CD4-positive, alpha-beta T cell treated with Interleukin-15 for 4 hours (primary cell): ENCODE measurements at regions not wholly inside any gene's neighbourhood (a gene's known extent, or its start where the extent isn't known, plus 50 kb on each side); places are given as distances from the start of the nearest gene placed in this dataset.

Experiments
- DNase-seq: peaks from one replicate; pipeline ENCODE4 v3.0.0-alpha.2; 2020; ENCODE audit warnings: low spot score

DNA sequence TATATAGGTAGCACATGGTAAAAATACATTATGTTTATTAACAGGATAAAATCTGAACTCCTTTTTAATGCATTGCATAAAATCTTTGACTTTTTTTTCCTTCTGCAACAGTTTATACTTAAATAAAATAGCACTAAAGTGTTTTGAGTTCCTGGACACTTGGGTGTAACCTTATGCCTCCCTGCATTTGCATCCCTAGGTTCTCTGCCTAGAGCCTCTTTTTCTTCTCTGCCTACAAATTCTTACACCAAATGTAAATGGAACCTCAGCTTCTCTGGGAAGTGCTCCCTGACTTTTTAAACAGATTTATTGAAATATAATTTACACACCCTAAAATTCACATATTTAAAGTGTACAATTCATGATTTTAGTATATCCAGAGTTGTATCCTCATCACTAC, 1017.6 kb downstream of the CNTNAP5 start:
- no peak for DNase-seq

DNA sequence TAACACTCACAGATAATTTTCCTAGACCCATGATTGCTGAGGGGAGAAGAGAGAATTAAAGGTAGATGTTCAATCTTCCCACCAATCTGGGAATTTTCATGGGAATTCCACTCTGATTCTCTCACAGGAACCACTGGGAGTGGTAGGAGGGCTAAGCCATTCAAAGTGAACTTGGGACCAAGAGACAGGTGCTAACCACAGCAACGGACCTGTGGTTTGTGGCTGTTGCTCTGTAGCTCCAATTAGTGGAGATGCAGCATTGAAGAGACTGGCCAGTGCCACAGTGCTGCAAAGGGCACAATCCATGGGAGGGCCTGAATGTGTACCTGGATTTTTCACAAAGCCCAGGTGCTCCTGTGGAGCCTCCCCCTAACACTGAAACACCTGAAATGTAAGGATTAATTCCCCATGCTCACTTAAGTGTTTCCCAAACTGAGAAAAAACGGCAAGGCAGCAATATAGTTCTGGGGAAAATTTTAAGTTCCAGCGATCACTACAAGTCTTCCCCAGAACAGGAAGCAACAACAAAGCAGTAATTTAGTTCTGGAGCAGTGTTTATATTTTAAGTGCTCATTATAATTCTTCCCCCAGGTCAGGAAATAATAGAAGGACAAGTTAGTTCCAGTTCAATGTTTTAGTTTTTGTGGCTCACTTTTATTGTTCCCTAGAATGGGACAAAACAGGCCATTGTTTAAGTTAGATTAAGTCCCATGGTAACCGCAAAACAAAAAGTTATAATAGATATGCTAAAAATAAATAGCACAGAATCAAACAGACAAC, 1045.8 kb downstream of the CNTNAP5 start:
- no peak for DNase-seq

DNA sequence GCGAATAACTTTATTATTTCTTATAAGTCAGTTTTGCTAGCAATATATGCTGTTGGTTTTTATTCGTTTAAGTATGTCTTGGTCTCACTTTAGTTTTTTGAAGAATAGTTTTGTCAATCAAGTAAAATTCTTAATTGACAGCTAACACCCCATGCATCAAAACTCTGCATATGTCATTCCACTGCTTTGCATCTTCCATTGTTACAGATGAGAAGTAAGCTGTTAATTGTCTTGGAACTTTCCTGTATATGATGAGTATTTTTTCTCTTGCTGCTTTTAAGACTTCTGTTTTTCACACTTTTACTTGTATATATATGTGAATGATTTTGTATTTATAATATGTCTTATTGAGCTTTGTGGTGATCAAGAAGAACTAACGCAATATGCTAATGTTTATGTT, 1048.4 kb downstream of the CNTNAP5 start:
- no peak for DNase-seq

DNA sequence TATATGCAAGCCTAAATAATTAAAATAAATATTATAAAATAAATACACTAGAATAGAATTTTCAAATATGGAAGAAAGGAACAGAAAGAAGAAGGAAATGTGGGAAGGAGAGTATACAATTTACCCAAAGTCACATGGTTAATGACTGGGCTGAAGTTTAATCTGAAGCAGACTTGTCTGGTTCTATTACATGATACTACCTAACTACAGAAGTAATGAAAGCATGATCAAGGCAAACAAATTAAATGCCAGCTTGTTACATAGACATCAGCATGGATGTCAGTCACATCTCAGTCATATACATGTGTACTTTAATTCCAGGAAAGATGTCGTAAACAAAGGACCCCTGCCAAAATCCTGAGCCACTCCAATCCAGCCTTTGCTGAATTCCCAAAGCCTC, 1060.8 kb downstream of the CNTNAP5 start:
- no peak for DNase-seq

DNA sequence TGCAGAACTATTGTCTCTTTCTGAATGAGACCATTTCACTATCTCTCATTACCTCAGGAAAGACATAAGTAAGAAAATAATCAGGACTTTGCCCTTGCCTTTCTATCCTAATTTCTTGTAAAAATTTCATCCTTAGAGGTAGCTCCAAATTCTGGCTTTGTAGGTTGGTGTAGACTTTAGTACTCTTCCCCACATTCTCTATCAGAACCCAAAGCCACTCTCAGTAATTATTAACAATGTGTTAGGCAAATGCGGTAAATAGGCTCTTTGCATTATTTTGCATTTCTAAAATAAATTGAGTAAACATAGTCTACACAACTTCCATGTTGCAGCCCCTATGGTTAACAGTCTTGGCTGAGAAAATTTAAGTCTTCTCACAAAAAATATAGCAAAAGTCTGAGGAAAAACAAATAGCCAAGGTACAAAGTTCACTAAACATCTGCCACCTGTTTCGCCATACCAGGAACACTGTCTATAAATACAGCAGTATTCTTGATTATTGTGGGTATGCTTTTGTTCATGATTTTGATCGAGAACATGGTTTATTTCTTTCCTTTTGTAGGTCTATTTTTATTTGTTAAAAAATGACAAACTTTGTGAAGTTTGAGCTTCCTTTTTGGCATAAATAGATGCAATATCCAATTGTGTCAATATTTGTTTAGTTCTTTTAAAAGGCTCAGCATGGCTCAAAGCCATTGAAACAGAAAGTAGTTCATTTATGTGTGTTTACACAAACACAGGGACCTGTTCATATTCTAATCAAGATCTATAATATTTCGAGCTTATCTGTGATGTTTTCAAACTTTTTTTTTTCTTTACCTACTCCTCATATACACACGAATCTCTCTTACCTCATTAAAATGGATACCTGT, 1061.5 kb downstream of the CNTNAP5 start:
- DNase-seq = no peak

DNA sequence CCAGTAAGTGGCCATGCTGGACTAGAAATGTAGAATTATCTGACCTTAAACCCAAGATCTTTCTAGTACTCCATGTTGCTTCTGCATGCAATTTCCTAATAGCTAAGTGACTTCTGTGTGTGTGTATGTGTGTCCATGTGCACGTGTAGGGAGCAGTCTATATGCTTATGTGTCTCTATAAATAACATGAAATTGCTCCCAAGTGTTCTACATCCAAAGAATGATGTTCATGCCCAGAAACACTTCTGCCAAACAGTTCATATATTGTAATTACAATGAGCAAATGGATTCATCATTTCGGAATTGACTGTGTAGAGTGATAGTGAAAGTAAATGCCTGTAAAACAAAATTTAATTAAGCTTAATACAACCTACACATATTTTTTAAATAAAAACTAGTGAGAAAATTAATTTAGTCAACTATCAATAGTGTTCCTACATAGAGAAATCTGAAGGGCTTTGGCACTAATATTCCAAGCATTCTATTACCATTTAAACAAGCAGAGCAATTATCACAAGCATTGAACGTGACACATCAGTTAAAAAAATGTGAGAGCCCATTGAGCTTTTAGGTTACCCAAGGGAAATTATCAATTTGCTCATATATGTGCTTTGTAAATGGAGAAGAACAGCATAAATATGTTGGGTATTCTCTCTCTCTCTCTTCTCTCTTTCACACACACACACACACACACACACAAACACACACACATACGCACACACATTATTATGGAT, 1067.4 kb downstream of the CNTNAP5 start:
- DNase-seq = no peak

DNA sequence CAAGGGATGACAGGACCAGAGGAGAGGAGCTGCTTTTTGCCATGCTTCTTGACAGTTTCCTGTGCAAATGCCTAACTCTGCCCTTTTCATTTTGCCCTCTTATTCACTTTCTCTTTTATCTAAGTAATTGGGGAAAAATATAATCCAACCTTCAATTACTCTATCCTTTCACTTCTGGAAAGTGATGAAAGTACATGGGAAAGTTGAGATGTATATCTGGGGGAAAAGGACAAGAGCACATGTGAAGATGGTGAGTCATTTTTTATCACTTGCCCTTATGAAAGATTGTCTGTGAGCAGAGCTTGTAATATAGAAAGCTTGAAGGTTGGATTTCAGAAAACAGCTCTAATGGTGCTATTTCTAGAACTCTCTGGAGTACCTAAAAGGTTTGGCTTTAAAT, 1070.7 kb downstream of the CNTNAP5 start:
- no peak for DNase-seq

DNA sequence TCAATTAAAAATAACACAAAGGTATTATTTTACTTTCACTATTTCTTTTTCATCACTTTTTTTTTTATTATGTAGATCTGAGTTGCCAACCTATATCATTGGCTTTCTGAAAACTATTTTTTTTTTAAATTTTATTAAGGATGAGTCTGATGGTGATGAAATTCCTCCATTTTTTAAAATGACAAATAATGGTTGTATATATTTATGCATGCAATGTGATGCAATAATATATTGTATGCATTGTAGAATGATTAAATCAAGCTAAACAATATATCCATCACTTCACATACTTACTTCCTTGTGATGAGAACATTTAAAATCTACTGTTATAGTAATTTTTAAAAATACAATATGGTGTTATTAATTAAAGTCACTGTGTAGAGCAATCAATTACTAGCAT, 1081.6 kb downstream of the CNTNAP5 start:
- DNase-seq = no peak

DNA sequence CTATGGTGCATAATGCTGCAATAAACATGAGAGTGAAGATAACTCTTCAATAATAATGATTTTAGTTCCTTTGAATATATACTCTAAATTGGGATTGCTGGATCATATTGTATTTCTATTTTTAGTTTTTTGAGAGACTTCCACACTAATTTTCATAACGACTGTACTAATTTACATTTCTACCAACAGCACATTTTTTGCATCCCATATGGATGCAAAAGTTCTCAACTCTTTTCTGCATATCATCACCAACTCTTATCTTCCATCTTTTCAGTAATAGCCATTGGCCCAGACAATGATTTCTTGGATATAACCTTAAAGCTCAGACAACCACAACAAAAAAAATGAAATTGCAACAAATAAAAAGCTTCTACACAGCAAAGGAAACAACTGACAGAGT, 1082.4 kb downstream of the CNTNAP5 start:
- no peak for DNase-seq

DNA sequence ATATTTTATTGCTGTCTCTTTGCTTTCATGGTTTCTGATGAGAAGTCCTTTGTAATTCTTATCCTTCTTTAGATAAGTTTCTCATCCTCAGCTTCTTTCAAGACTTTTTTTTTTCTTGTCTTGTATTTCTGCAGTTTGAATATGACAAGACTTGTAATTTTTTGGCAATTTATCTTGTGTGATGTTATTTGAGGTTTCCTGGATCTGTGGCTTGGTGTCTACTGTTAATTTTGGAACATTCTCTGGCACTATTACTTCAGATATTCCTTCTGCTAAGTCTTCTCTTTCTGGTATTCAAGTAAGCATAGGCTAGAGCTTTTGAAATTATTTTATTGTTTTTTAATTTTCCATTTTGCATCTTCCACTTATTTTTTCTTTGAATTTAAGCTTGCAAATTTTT, 1083.2 kb downstream of the CNTNAP5 start:
- no peak for DNase-seq

DNA sequence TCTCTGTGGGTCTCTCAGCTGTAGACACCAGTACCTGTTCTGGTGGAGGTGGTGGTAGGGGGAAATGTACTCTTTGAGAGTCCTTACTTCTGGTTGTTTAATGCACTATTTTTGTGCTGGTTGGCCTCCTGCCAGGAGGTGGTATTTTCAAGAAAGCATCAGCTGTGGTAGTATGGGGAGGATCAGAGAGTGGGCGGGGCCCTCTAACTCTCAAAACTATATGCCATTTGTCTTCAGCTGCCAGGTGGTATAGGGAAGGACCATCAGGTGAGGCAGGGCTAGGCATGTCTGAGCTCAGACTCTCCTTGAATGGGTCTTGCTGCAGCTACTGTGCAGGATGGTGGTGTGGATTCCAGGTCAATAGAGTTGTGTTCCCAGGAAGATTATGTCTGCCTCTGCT, 1100.8 kb downstream of the CNTNAP5 start:
- DNase-seq = no peak

DNA sequence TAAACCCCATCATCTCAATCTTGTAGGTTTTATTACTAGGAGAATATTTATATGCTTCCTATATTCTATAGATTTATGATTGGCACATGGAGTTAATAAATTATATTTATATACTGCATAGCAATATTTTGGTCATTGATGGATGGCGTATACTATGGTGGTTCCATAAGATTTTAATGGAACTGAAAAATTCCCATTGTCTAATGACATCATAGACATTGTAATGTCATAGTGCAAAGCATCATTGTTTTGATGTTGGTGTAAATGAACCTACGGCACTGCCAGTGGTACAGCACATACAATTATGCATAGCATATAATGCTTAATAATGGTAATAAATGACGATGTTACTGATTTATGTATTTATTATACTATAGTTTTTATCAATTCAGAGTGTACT, 1135.9 kb downstream of the CNTNAP5 start:
- no peak for DNase-seq

DNA sequence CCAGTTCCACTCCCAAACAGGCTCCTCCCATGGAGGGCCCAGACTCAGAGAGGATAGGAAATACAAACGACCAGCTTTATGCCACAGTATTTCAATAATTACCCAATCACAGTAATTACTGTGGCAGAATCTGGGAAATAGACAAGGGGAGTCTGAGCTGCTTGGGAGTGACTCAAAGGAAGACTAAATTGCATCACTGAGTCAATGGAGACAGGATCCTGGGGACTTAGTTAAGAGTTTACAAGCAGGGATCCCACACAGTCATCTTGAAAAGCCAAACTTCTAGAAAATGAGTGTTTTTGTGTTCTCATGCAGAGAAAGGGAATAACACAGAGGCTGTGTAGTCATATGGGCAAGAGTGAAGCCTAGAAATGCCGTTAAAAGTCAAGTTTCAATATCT, 1142.1 kb downstream of the CNTNAP5 start:
- no peak for DNase-seq

DNA sequence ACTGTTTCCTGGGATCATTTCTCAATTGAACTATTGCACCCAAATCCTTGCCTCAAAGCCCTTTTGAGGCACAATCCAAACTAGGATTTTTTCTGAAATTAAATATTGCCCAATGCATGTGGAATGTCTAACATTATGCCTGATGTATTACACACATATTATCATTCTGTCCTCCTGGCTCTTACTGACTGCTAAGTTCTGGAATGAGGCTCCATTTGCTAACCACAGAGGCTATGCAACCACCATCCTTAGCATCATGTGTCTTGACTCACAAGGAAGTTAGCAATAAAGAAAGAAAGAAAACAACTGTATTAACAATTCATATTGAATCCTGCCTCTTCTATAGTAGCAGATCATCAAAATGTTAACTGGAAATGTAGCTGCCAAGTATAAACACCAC, 1142.7 kb downstream of the CNTNAP5 start:
- no peak for DNase-seq

DNA sequence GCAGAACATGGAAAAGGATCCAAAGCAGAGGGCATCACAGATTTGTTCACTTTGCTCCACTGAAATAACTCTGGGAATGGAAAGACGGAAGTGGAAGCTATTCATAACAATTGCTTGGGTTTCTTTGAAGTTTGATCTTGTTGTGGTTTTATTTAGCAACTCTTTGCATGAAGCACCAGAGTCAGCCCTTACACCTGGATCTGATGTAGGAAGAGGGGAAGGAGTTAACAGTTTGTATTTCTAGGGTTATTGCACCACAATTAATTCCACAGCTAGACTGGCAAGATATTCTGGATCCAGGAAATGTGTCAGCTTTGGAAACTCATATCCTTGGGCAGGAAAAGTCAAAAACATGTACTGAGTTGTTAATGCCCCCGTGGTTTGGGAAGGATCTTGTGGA, 1143.4 kb downstream of the CNTNAP5 start:
- no peak for DNase-seq

DNA sequence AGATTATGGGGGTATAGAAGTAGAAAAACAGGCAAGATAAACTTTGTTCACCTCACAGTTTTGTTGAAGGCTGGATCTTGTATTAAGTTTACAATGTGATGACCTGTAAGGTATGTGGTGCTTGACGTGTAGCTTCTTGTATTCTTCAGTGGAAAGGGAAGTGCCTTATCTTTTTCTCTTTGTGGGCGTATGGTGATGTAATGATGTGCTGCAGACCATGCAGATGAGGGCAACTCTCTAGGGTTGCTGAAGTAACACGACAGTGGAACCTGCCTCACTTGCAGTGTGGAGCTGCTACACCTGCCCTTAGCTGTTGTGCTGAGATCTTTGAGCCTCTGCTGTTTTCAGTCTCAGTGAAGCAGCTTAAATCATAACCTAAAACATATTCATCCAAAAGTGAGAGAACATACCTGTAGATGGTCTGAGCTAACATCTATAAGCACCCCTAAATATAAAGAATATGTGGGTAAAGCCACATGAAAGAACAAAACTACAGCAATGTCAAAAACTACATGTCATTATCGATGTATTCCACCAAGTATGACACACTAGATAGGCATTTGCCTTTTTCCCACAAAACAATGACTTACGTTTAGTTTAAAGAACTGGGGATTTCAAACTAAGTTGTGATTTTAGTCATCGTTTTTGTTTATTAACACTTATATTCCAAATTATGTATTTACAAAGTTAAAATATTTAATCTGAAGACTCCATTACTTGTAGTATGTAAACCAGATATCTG, 1144.1 kb downstream of the CNTNAP5 start:
- DNase-seq = no peak

DNA sequence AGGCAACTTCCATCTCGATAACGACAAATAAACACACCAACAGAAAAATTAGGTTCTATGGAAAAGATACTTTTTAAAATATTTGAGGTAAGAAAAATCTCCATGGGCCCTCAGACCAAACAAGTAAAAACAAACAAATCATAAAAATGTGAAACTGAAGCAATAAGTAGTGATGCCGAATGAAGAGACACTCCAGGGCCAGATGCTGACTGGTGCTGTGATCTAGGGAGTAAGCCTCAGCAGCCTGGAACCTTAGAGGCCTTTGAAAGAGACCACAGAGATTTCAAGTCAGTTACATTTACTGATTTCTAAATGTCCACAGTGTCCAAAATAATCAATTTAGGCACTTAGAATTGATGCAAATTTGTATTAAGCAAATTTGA, 1144.7 kb downstream of the CNTNAP5 start:
- DNase-seq = no peak

DNA sequence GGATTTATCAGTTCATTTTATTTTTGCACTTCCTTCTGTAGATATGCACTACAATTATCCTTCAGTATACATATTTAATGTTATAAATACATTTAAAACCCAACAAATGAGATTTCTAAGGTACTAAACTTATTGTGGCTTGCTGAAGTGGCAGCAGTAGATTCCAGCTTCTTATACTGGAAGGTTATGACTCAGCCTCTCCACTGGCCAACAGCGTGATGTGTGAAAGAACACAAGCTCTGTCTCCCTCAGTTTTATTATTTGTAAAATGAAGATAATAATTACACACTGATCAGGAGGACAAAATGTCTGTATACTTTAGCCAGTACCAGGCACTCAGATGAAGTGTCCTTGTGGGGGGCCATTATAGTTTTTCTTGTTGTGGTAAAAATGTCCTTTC, 1147.1 kb downstream of the CNTNAP5 start:
- DNase-seq = no peak

DNA sequence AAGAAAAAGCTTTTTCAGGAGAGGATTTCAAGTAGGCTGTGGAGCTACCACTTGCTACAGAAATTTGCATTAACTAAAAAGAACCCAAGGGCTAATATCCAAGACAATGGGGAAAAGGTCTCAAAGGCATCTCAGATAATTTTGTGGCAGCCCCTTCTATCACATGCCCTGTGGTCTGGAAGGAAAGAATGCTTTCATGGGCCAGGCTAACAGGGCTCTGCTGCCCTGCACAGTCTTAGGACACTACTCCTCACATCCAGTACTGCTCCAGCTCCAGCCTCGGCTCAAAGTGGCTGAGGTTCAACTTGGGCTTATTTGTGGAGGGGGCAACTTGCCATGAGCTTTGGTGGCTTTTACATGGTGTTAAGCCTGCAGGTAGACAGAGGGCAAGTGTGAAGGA, 1150.3 kb downstream of the CNTNAP5 start:
- DNase-seq = no peak

DNA sequence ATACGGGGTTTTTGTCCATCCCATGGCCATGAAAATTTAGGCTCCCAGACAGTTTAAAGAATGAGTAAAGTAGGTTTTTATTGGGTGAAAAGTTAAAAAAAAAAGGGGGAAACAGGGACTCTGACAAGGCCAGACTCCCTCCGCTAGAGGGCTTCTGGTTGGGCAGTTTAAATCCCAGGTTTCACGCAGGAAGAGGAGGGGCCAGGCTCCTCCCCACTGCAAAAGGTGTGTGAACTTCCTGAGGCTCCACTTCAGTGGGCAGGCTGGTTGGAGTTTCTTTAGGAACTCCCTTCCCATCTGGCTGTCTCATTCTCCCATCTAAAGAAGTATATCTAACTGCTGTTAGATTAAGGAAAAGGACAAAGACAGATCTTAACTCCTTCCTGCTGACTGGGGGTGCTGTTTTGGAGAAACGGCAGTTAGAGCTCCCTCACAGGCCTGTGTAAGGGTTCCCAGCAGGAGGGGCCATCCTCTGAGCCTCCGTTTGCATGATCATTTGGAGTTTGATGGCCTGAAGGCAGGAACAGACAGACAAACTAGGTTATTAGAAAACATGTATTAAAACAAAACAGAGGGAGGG, 1160.7 kb downstream of the CNTNAP5 start:
- no peak for DNase-seq

DNA sequence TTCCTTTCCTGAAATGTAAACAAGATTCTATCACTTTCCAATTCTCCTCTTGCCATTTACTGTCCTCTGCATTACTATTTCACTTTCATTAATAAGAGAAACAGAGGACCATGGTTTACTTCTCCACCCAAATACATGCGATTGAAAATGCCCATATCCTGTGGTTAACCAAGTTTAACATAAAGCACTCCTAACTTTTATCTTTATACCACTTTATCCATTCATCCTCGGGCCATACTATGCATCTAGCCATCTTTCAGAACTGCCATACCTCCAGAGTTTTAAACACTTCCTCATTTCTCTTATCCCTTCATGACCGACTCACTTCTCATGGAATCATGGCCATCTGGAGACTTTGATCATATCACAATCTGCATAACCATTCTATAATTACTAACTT, 1182.3 kb downstream of the CNTNAP5 start:
- no peak for DNase-seq

DNA sequence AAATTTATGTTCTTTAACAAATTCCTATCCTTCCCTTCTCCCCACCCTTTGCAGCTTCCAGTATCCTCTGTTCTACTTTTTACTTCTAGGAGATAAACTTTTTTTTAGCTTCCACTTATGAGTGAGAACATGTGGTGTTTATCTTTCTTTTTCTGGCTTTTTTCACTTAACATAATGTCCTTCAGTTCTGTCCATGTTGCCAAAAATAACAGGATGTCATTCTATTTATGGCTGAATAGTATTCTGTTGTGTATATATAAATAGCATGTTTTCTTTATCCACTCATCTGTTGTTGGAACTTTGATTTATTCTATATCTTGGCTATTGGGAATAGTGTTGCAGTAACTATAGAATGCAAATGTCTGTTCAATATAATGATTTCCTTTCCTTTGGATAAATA, 1191.2 kb downstream of the CNTNAP5 start:
- DNase-seq = no peak
